ENCODE measurements at regions not wholly inside any gene's neighbourhood (a gene's known extent, or its start where the extent isn't known, plus 50 kb on each side); places are given as distances from the start of the nearest gene placed in this dataset.

GRCh38 chr17:15894258-15894657 is 50.7 kb upstream of the ADORA2B start:
- TF ChIP-seq CTCF (IDR thresholded peaks at IDR 0.05) = no peak
- no peak for TF ChIP-seq EZH2 (IDR thresholded peaks at IDR 0.05; ENCODE audit: borderline replicate concordance, insufficient read depth, low read depth, low read length, poor library complexity, severe bottlenecking)
